Retinal pigment epithelial cell (primary cell): ENCODE measurements at regions not wholly inside any gene's neighbourhood (a gene's known extent, or its start where the extent isn't known, plus 50 kb on each side); places are given as distances from the start of the nearest gene placed in this dataset.
"Not testable (repeated sequence)": the region's sequence is repeated elsewhere in the genome, so short reads cannot be mapped to it uniquely, and the experiment has no call there.

ENCODE experiments used
- DNase-seq: peaks from one replicate; pipeline ENCODE4 v3.0.0-alpha.2; 2010; ENCODE audit warnings: low read depth
- H3K4me3 ChIP-seq: 2 replicates; pipeline ENCODE4 v1.5.1; 2011; ENCODE audit warnings: mild to moderate bottlenecking, low read length, control low read depth, moderate library complexity
- CTCF ChIP-seq: conservative IDR thresholded peaks from 2 replicates; pipeline ENCODE4 v1.5.1; 2011; ENCODE audit warnings: low read depth, low read length, control low read depth, inconsistent platforms

DNA sequence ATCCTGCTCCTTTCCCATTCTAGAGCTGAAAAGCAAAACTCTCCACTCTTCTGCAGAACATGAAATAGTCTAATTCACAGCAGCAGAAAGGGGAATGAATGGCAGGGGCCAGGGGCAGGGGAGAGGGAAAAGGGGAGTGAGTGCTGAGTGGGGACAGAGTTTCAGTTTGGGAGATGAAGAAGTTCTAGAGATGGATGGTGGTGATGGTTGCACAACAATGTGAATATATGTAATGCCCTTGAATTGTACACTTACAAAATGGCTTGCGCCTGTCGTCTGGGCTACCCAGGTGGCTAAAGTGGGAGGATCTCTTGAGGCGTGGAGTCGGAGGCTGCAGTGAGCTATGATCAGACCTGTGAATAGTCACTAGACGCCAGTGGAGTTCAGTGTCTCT, 78.5 kb upstream of the MEF2A start:
- no peak for TF ChIP-seq CTCF
- H3K4me3 ChIP-seq = no peak overlapping the region
- no peak for DNase-seq

DNA sequence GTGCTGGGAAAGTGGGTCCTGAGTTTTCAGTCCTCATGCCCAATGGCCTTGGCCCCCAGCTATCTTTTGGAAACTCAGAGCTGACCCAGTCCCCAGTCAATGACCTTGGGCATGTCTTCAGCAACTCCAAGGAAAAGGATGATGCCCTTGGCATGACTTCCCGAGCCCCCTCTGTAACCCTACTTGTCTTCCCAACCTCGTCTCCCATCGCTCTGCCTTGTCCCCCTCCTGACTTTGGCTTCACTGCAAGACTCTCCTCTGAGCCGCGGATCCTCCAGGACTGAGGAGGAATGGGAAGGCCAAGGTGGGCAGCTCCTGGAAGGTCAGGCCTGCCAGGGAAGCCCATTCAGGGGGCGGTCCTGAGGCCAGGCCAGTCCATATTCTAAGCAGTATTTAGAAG, 73.5 kb upstream of the MEF2A start:
- no peak for TF ChIP-seq CTCF
- H3K4me3 ChIP-seq = no peak overlapping the region
- no peak for DNase-seq

GRCh38 chr15:99492716-99493115, 73.1 kb upstream of the MEF2A start:
- DNase-seq = no peak
- no peak for TF ChIP-seq CTCF
- no peak overlapping the region for H3K4me3 ChIP-seq

- H3K4me3 ChIP-seq = no peak overlapping the region
- no peak for TF ChIP-seq CTCF
- DNase-seq = no peak
These were observed 72.3 kb upstream of the MEF2A start for GRCh38 chr15:99493461-99493860.

DNA sequence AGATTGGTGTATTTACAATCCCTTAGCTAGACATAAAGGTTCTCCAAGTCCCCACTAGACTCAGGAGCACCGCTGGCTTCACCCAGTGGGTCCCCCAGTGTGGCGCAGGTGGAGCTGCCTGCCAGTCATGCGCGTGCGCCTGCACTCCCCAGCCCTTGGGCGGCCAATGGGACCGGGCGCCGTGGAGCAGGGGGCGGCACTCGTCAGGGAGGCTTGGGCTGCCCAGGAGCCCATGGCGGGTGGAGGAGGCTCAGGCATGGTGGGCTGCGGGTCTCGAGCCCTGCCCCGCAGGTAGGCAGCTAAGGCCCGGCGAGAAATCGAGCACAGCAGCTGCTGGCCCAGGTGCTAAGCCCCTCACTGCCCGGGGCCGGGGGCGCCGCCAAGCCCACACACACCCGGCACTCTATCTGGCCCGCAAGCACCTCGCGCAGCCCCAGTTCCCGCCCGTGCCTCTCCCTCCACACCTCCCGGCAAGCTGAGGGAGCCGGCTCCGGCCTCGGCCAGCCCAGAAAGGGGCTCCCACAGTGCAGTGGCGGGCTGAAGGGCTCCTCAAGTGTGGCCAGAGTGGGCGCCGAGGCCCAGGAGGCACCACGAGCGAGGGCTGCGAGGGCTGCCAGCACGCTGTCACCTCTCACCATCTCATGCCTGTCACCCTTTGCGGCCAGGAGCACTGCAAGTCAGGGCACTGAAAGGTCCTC, 71.1 kb upstream of the MEF2A start:
- not testable (repeated sequence) for DNase-seq, H3K4me3 ChIP-seq

- no peak for TF ChIP-seq CTCF
- no peak for DNase-seq
- H3K4me3 ChIP-seq = no peak overlapping the region
These were observed 70.1 kb upstream of the MEF2A start for GRCh38 chr15:99495430-99496301.

DNA sequence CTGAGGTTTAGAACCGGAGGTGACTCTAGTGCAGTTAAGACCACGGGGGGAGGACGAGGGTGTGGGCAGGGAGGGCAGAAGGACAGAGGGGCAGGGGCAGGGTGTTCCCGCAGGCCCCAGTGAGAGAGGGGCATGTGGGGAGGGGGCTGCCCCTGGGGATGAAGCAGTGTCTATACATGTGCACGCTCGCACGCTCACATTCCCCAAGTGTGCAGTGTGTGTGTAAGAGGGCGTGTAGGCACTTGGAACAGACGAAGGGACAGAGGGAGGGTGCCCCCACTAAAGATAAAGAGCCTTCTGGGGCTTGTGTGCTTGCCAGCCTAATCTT, 69.5 kb upstream of the MEF2A start:
- no peak for DNase-seq
- no peak for TF ChIP-seq CTCF
- H3K4me3 ChIP-seq = no peak overlapping the region
